Pancreas (tissue), 10 donors: ENCODE measurements at regions not wholly inside any gene's neighbourhood (a gene's known extent, or its start where the extent isn't known, plus 50 kb on each side); places are given as distances from the start of the nearest gene placed in this dataset.

Source experiments
- ATAC-seq, 4 donors: fragments of 200-7000 bp; cut with Tn5 transposase; one replicate each; pipeline versions ENCODE4 v1.8.0 to v1.9.1; 2020; ENCODE audit warnings: mild to moderate bottlenecking in 4 of 4, moderate library complexity in 4 of 4
- DNase-seq, 6 donors: peaks; one replicate each; pipeline ENCODE4 v3.0.0-alpha.2; 2020
- FAIRE-seq: peaks from 2 replicates; lab custom pipeline; 2012; peaks lifted over from hg19 to GRCh38; lab: Jason Lieb, UNC
- H3K27ac ChIP-seq, 4 donors: fragments of 200-600 bp; sonication (generic); 1 replicate in 3 of 4; 2 replicates in 1 of 4; pipeline versions ENCODE4 v1.5.0 to v1.8.0; 2020
- H3K27me3 ChIP-seq, 4 donors: fragments of 200-600 bp; one replicate each; pipeline ENCODE4 v1.8.0; 2021
- H3K36me3 ChIP-seq, 3 donors: fragments of 200-600 bp; sonication (generic) in 1 of 3; one replicate each; pipeline versions ENCODE4 v1.5.0 to v1.8.0; 2020 to 2021
- H3K4me1 ChIP-seq, 3 donors: fragments of 200-600 bp; one replicate each; pipeline ENCODE4 v1.8.0; 2021
- H3K4me3 ChIP-seq, 4 donors: fragments of 200-600 bp; sonication (generic) in 2 of 4; one replicate each; pipeline versions ENCODE4 v1.5.0 to v1.8.0; 2020 to 2021
- H3K9me3 ChIP-seq, 4 donors: fragments of 200-600 bp; one replicate each; pipeline ENCODE4 v1.8.0; 2021
- CTCF ChIP-seq, 4 donors: fragments of 200-600 bp; sonication (generic) in 3 of 4; IDR thresholded peaks; one replicate each; pipeline versions ENCODE4 v1.5.0 to v1.8.0; 2021; ENCODE audit warnings: antibody characterized with exemption in 4 of 4
- WGBS, 2 donors: extraction: QIAGEN DNeasy Blood & Tissue Kit; methylation state at CpG; one replicate each; pipeline ENCODE4 v1.1.7; 2013; 5-methylcytosine and 5-hydroxymethylcytosine counted together
- intact Hi-C, 3 donors: fragments of 100-400 bp; cut with DNase I; formaldehyde crosslinking; loops; one replicate each; pipeline versions ENCODE4 v1.11.1 to v1.14.2; 2022
- donor health status: healthy with polysubstance abuse.
- donor health status: DM: no; HTN: no; CAD: no; lungs with moderate emphysema.
- donor health status: DM: no; HTN: no; CAD: no.
- donor health status: control.
- donor health status: control.
- donor health status: Bipolar disorder and iron deficiency.
- donor health status: DM: yes; HTN: yes; CAD: no.
- donor health status: DM: no; HTN: no; CAD: no.
- donor health status: DM: no; HTN: no; CAD: no.
- donor health status: DM: yes; HTN: yes; CAD: no.

GRCh38 chr13:80224468-80224867 is 116.5 kb downstream of the SPRY2 start:
- TF ChIP-seq CTCF (IDR thresholded peaks at IDR 0.05), result no peak
- FAIRE-seq (no peak), DNase-seq (no peak), ATAC-seq (no peak)
- H3K27me3 ChIP-seq, result no peaks in the 10 kb centered on the region
- intact Hi-C loops, result no loop called here
- no peak overlapping the region for H3K4me3 ChIP-seq
- no peak overlapping the region for H3K27ac ChIP-seq
- H3K36me3 ChIP-seq, result no peaks in the 10 kb centered on the region
- H3K9me3 ChIP-seq, result no peaks in the 10 kb centered on the region
- H3K4me1 ChIP-seq, result no peaks in the 10 kb centered on the region

GRCh38 chr13:80217614-80218456 is 123.1 kb downstream of the SPRY2 start:
- 73 to 77% methylated on average over 7 of the region's 7 CpGs for WGBS, 2 donors
- no peak for FAIRE-seq
- Histone ChIP-seq H3K4me3 (no peak overlapping the region), H3K36me3 (no peaks in the 10 kb centered on the region), H3K27ac (no peak overlapping the region), H3K4me1 (no peaks in the 10 kb centered on the region), H3K9me3 (no peaks in the 10 kb centered on the region), H3K27me3 (no peaks in the 10 kb centered on the region)
- no peak for DNase-seq
- TF ChIP-seq CTCF (IDR thresholded peaks at IDR 0.05), result no peak
- intact Hi-C loops, result no loop called here
- ATAC-seq, result no peak

- WGBS, 2 donors, result 37 to 42% methylated on average over 3 of the region's 3 CpGs
- Histone ChIP-seq H3K4me3 (no peak overlapping the region), H3K27ac (no peak overlapping the region), H3K4me1 (no peaks in the 10 kb centered on the region), H3K36me3 (no peaks in the 10 kb centered on the region), H3K9me3 (no peaks in the 10 kb centered on the region), H3K27me3 (no peaks in the 10 kb centered on the region)
- no peak for ATAC-seq
- FAIRE-seq, result no peak
- intact Hi-C loops, result no loop called here
- no peak for TF ChIP-seq CTCF (IDR thresholded peaks at IDR 0.05)
- DNase-seq, result no peak
Measured at GRCh38 chr13:80215368-80215767, 125.6 kb downstream of the SPRY2 start.

GRCh38 chr13:80214521-80214991 is 126.4 kb downstream of the SPRY2 start:
- WGBS, 2 donors, result 65 to 69% methylated on average over 2 of the region's 2 CpGs
- FAIRE-seq (no peak), DNase-seq (no peak)

More at GRCh38 chr13:80214521-80214991, 126.4 kb downstream of the SPRY2 start:
- intact Hi-C loops, result no loop called here
- H3K4me3 ChIP-seq, result no peak overlapping the region
- no peak for TF ChIP-seq CTCF (IDR thresholded peaks at IDR 0.05)
- no peaks in the 10 kb centered on the region for H3K36me3 ChIP-seq
- ATAC-seq, result no peak
- no peaks in the 10 kb centered on the region for H3K27me3 ChIP-seq
- no peaks in the 10 kb centered on the region for H3K9me3 ChIP-seq
- no peaks in the 10 kb centered on the region for H3K4me1 ChIP-seq
- no peak overlapping the region for H3K27ac ChIP-seq
